Panc1 (cell line): ENCODE measurements at regions not wholly inside any gene's neighbourhood (a gene's known extent, or its start where the extent isn't known, plus 50 kb on each side); places are given as distances from the start of the nearest gene placed in this dataset.

Experiments
- ATAC-seq: fragments of 200-7000 bp; cut with Tn5 transposase; 2 replicates; pipeline ENCODE4 v1.9.1; 2020; ENCODE audit warnings: mild to moderate bottlenecking, moderate library complexity
- BruUV-seq: library from RNA; stranded (reverse); fragments of 400-500 nt; replicated peaks from 2 replicates; lab custom pipeline; 2021; lab: Mats Ljungman, UMichigan
- CTCF ChIA-PET: fragments of 300-600 bp; sonication (Branson Sonifier 250); formaldehyde crosslinking; loops from one replicate; lab custom pipeline; 2022; ENCODE audit warnings: antibody characterized with exemption; lab: Charles Lee
- POLR2A ChIA-PET: fragments of 300-600 bp; sonication (Branson Sonifier 250); formaldehyde crosslinking; loops from one replicate; lab custom pipeline; 2022; ENCODE audit warnings: antibody characterized with exemption; lab: Charles Lee
- DNase-seq: peaks from one replicate; pipeline ENCODE4 v3.0.0-alpha.2; 2010; ENCODE audit warnings: low read depth, low spot score
- H3K27ac ChIP-seq: 2 replicates; pipeline ENCODE4 v1.5.1; 2011; ENCODE audit warnings: mild to moderate bottlenecking, low read length, inconsistent platforms
- H3K27me3 ChIP-seq: fragments of 200-500 bp; sonication (Bioruptor generic); 2 replicates; pipeline ENCODE4 v1.6.0; 2014; ENCODE audit warnings: low read length, inconsistent platforms; ENCODE audit not compliant: control insufficient read depth, insufficient read depth
- H3K36me3 ChIP-seq: fragments of 200-500 bp; sonication (Bioruptor generic); 2 replicates; pipeline ENCODE4 v1.5.1; 2014; ENCODE audit warnings: inconsistent platforms, mild to moderate bottlenecking, low read length, moderate library complexity; ENCODE audit not compliant: control insufficient read depth, insufficient read depth
- H3K4me1 ChIP-seq: 2 replicates; pipeline ENCODE4 v1.5.1; 2011; ENCODE audit warnings: inconsistent platforms, mild to moderate bottlenecking, low read length, moderate library complexity; ENCODE audit not compliant: control insufficient read depth, insufficient read depth
- H3K4me3 ChIP-seq, 2 experiments: 2 replicates each; pipeline ENCODE4 v1.5.1; 2011 to 2012; ENCODE audit warnings: low read depth in 2 of 2, low read length in 2 of 2, mild to moderate bottlenecking in 2 of 2, inconsistent platforms in 1 of 2, moderate library complexity in 1 of 2
- H3K9me3 ChIP-seq: fragments of 200-500 bp; sonication (Bioruptor generic); 2 replicates; pipeline ENCODE4 v1.5.1; 2014; ENCODE audit warnings: low read depth, mild to moderate bottlenecking, inconsistent platforms, low read length, moderate library complexity; ENCODE audit not compliant: control insufficient read depth, insufficient read depth
- POLR2AphosphoS5 ChIP-seq: IDR thresholded peaks from 2 replicates; pipeline ENCODE4 v1.6.1; 2012; ENCODE audit warnings: mild to moderate bottlenecking, low read depth, low read length, moderate library complexity
- REST ChIP-seq, 2 experiments: IDR thresholded peaks; 2 replicates each; pipeline ENCODE4 v1.6.1; 2011 to 2012; ENCODE audit warnings: low read depth in 2 of 2, control low read depth in 1 of 2, low read length in 1 of 2, mild to moderate bottlenecking in 1 of 2, moderate library complexity in 1 of 2; ENCODE audit not compliant: insufficient read depth in 1 of 2
- SIN3A ChIP-seq: IDR thresholded peaks from 2 replicates; pipeline ENCODE4 v1.6.1; 2012; ENCODE audit warnings: low read depth, mild to moderate bottlenecking, low read length, moderate library complexity, borderline replicate concordance; ENCODE audit not compliant: insufficient read depth
- TCF7L2 ChIP-seq: IDR thresholded peaks from 2 replicates; pipeline ENCODE4 v1.6.1; 2011; ENCODE audit warnings: mild to moderate bottlenecking, low read depth, low read length, inconsistent platforms
- in situ Hi-C: cut with HindIII; loops from 2 replicates; pipeline ENCODE4 v1.10.0; 2016; ENCODE audit warnings: low sequenced_read_pairs, low pct_unique_long_range_greater_than_20kb
- intact Hi-C: fragments of 100-400 bp; cut with micrococcal nuclease; formaldehyde crosslinking; loops from one replicate; pipeline ENCODE4 v1.10.0; 2022; ENCODE audit not compliant: unreplicated experiment
- TF ChIP-seq, protein P1 (sequence below): fragments of 450-650 bp; IDR thresholded peaks from 2 replicates; pipeline ENCODE4 v1.5.1; 2017; ENCODE audit warnings: mild to moderate bottlenecking

- Histone ChIP-seq H3K4me1 (no peaks in the 10 kb centered on the region), H3K27me3 (no peaks in the 10 kb centered on the region), H3K9me3 (peaks cover 4% of the 10 kb centered on the region; the same call in 1 of the 2 replicates), H3K4me3 (no peak overlapping the region), H3K27ac (no peak overlapping the region), H3K36me3 (no peaks in the 10 kb centered on the region)
- BruUV-seq, result no TSS peak
- ATAC-seq (no peak), DNase-seq (no peak)
- intact Hi-C loops (loop anchor here (5.0 kb wide), 1 partner anchor 413 kb away; no protein-coding TSS in a partner anchor), in situ Hi-C loops (no loop called here)
- CTCF ChIA-PET, result no interaction called here
- POLR2A ChIA-PET, result no interaction called here
- TF ChIP-seq SIN3A, result no peak
- no peak for TF ChIP-seq POLR2AphosphoS5
- TF ChIP-seq, protein P1, sequence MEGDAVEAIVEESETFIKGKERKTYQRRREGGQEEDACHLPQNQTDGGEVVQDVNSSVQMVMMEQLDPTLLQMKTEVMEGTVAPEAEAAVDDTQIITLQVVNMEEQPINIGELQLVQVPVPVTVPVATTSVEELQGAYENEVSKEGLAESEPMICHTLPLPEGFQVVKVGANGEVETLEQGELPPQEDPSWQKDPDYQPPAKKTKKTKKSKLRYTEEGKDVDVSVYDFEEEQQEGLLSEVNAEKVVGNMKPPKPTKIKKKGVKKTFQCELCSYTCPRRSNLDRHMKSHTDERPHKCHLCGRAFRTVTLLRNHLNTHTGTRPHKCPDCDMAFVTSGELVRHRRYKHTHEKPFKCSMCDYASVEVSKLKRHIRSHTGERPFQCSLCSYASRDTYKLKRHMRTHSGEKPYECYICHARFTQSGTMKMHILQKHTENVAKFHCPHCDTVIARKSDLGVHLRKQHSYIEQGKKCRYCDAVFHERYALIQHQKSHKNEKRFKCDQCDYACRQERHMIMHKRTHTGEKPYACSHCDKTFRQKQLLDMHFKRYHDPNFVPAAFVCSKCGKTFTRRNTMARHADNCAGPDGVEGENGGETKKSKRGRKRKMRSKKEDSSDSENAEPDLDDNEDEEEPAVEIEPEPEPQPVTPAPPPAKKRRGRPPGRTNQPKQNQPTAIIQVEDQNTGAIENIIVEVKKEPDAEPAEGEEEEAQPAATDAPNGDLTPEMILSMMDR, result no peak
- TF ChIP-seq REST (IDR thresholded peaks at IDR 0.05; ENCODE audit: insufficient read depth in 1 of 2, low read depth in 2 of 2, low read length in 1 of 2), result no peak
- no peak for TF ChIP-seq TCF7L2
Measured at GRCh38 chr7:49344556-49344955, 420.2 kb downstream of the CDC14C start.

DNA sequence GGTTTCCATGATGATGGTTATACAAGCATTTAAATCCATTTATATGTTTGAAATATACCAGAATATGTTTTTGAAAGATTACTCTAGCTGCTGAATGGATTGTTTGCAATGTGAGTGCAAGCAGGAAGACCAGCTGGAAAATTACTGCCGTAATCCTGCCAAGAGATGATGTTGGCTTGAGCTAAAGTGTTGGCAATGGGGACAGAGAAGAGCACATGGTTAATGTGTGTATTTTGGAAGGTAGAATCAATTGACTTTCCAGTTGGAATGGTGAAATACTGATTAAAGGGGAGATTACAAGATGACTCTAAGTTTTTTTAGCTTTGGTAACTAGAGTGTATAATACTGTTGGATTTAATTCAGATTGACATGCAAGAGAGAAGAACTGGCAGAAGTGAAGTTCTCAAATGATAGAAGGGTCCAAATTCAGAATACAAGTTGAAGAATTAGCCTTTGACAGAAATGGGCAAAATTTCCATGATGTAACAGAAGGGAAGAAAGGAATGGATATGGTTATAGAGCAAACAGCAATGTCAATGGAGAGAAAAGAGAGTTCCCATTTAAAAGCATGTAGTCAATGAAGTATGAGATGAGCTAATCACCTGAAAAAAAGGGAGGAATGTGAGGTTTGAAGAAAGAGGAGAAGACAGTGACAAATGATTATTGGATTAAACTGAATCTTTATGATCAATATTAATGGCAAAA, 422.0 kb downstream of the CDC14C start:
- TF ChIP-seq REST (IDR thresholded peaks at IDR 0.05; ENCODE audit: insufficient read depth in 1 of 2, low read depth in 2 of 2, low read length in 1 of 2), result no peak
- ChIA-PET CTCF (no interaction called here), POLR2A (no interaction called here)
- DNase-seq (no peak), ATAC-seq (no peak)
- in situ Hi-C loops (no loop called here), intact Hi-C loops (no loop called here)
- Histone ChIP-seq H3K4me1 (no peaks in the 10 kb centered on the region), H3K9me3 (peaks cover 14% of the 10 kb centered on the region; the same call in 1 of the 2 replicates), H3K27ac (no peak overlapping the region), H3K36me3 (no peaks in the 10 kb centered on the region), H3K27me3 (no peaks in the 10 kb centered on the region), H3K4me3 (no peak overlapping the region)
- no TSS peak for BruUV-seq
